ENCODE measurements at regions not wholly inside any gene's neighbourhood (a gene's known extent, or its start where the extent isn't known, plus 50 kb on each side); places are given as distances from the start of the nearest gene placed in this dataset.

GRCh38 chr1:29453502-29454240 lies 217.3 kb downstream of the PTPRU start:
- Histone ChIP-seq H3K9ac (ENCODE audit: low read depth in 1 of 2, low read length in 2 of 2) (no peak overlapping the region), H3K27me3 (ENCODE audit: control insufficient read depth in 4 of 4, insufficient read depth in 4 of 4, low read length in 3 of 4) (no peaks in the 10 kb centered on the region), H3K4me3 (ENCODE audit: low read depth in 1 of 3, low read length in 3 of 3) (no peak overlapping the region), H3K27ac (ENCODE audit: low read depth in 1 of 2, low read length in 2 of 2) (no peak overlapping the region), H3K36me3 (ENCODE audit: control insufficient read depth in 4 of 4, insufficient read depth in 3 of 4, low read depth in 1 of 4, low read length in 3 of 4) (no peaks in the 10 kb centered on the region), H3K9me3 (ENCODE audit: control insufficient read depth in 4 of 4, low read length in 3 of 4) (no peaks in the 10 kb centered on the region), H3K4me1 (ENCODE audit: control insufficient read depth in 4 of 4, insufficient read depth in 4 of 4, low read length in 3 of 4) (peaks cover 0 to 6% (median 4%) of the 10 kb centered on the region in 4 donors)
- TF ChIP-seq TAF1 (conservative IDR thresholded peaks at IDR 0.05): no peak
- no peak for TF ChIP-seq MAX (IDR thresholded peaks at IDR 0.05)
- no peak for TF ChIP-seq GABPA (IDR thresholded peaks at IDR 0.05 in 1 of 2, conservative IDR thresholded peaks at IDR 0.05 in 1 of 2)
- no peak for TF ChIP-seq FOXA2 (IDR thresholded peaks at IDR 0.05)
- no peak for TF ChIP-seq FOXA1 (IDR thresholded peaks at IDR 0.05)
- TF ChIP-seq RAD21 (IDR thresholded peaks at IDR 0.05): no peak
- no peak for TF ChIP-seq CTCF (IDR thresholded peaks at IDR 0.05; ENCODE audit: low read depth, low read length, missing input control)
- no peak for TF ChIP-seq SP1 (IDR thresholded peaks at IDR 0.05)
- TF ChIP-seq HNF4G (IDR thresholded peaks at IDR 0.05): no peak
- TF ChIP-seq NR2F2 (IDR thresholded peaks at IDR 0.05): no peak
- TF ChIP-seq ATF3 (IDR thresholded peaks at IDR 0.05): no peak
- no peak for TF ChIP-seq YY1 (IDR thresholded peaks at IDR 0.05)
- no peak for TF ChIP-seq EGR1 (IDR thresholded peaks at IDR 0.05; ENCODE audit: low read depth in 2 of 2)
- TF ChIP-seq REST (IDR thresholded peaks at IDR 0.05): no peak
- no peak for TF ChIP-seq RXRA (IDR thresholded peaks at IDR 0.05)
- TF ChIP-seq HNF4A (conservative IDR thresholded peaks at IDR 0.05): no peak
- TF ChIP-seq JUND (IDR thresholded peaks at IDR 0.05): no peak
- TF ChIP-seq ZBTB33 (IDR thresholded peaks at IDR 0.05): no peak
- no peak for DNase-seq (ENCODE audit: low spot score)
- 42% methylated on average over 8 of the region's 8 CpGs for WGBS
